ENCODE measurements at regions not wholly inside any gene's neighbourhood (a gene's known extent, or its start where the extent isn't known, plus 50 kb on each side); places are given as distances from the start of the nearest gene placed in this dataset.

DNA sequence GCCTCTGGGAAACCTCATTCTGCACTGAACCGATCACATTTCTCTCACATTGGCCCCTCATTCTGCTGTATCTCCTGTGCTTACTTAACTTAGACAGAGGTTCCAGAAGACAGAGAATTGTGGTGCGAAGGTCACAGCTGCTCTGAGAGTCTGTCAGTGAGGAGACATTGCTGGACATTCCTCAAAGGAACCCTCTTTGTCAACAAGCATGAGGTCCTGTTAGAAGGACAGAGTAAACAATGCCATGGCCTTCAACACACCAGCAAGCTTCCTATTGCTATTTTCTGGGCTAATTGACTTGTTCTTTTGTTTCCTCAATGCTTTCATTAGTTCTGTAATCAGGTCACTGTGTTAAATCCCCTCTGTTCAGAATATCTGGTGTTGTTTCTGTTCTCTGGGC, 109.3 kb upstream of the FZD8 start:
- no peak for DNase-seq

DNA sequence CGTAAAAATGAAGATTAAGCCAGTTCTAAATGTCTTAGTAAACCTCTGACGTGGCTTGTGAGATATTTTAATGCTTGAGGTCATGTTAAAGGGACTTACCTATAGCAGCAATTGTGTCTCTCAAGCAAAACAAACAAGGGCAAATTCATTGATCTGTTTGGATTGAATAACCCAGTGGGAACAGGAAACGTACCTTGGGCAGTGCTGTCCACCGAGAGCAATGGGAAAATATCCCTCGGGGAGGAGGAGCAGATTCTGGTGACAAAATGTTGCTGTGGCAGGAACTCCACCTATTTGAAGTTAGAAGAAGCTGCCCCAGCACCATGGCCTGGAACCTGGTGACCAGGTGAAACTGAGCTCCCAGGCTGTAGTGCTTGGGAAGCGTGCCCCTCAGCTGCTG, 107.1 kb upstream of the FZD8 start:
- no peak for DNase-seq

DNA sequence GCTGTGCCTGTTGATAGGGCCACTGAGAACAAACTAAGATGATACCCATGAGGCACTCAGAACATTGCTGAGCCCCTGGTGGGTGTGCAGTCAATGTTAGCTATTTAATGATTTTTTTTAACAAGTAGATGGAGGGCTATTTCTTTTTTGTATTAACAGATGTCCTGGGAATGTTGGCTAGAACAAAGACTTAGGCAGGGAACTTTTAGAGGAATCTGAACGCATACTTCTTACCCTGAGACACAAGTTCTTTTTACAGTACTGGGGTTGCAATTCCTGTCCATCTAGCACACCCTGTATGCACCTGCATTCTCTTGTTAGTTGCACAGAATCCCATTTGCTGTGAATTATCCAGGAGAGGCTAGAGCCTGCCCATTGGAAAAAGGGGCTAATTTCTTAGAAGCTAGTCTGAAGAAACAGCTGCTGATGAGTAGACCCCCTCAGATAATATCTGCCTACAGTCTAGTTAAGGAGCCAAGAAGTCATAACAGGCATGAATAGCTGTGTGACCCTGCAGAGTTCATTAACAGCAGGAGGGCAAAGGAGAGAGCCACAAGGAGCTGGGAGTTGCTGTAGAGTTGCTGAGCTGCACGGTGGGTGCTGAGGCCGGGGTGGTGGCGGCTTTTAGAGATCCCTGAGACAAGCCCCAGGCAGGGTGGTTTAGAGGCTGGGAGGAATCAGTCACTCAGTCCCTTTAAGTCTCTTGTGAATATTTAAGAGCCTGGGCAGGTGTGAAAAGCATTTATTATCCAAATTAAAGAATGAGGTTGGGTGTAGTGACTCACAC, 103.7 kb upstream of the FZD8 start:
- no peak for DNase-seq

DNA sequence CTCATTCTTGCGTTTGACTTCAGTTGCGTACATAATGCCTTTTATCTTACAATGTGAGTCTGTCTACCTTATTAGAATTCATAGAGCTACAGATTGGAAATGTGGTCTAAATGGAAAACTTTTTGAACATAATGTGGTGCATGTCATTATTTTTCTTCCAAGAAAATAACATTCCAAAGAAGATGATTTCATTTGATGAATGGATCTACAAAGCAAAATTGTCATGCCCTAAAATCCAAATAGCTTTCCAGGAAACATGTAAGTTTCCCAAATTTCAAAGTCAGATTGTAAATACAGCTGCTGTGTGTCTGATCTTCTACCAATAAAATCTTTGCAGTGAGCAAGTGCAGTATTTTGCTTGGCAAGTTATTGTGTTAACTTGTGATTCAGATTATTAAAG, 101.8 kb upstream of the FZD8 start:
- no peak for DNase-seq

DNA sequence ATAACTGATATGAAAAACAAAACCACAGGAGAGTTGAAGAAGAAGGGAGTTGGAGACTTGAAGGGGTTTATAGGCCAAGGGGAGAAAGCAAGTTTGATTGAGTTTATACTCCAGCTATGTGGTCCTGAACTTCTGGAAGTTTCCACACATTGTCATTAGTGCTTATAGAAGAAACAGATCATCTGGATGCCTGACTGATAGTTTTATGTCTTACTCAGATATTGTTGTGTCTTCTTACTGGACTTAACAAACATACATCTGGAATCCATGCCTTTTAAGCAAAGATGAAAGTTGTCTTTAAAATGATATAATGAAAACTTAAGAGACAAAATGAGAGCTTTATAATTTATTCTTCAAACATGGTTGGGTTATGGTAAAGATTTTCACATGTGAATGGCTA, 101.3 kb upstream of the FZD8 start:
- DNase-seq, result no peak

DNA sequence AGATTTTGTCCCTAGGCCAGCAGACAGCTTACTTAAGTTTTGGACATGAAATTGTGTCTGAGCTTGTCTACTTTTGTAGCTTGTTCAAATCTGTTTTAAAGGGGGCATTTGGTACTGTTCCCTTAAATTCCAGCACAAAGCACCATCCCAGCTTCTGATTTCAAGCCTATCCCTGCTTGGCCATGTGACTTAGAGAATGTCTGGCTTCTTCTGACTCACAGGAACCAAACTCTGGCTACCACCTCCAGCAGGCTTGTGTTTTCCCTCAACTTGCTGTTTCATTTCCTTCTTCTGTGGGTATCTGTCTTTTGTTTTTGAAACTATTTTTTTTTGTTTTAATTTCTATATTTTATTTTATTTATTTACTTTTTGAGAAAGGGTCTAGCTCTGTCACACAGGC, 97.9 kb upstream of the FZD8 start:
- no peak for DNase-seq

DNA sequence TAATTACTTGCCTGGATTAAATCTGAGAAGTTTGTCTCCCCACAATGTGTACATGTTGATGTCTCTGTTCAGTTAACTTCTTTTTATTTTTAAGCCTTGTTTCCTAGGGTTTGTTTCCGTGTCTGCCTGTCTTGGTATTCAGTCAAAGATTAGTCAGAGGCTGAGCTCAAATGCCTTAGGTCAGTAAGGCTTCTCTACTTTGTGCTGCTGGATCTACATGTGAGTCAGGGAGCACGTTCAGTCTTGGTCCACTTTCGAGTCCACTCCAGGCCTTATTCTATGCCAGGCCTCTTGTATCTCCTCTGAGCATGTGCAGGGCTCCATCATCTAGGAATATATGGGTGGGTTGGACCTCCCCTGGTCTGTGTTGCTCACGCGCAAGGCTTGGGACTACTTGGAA, 93.3 kb upstream of the FZD8 start:
- DNase-seq, result no peak

DNA sequence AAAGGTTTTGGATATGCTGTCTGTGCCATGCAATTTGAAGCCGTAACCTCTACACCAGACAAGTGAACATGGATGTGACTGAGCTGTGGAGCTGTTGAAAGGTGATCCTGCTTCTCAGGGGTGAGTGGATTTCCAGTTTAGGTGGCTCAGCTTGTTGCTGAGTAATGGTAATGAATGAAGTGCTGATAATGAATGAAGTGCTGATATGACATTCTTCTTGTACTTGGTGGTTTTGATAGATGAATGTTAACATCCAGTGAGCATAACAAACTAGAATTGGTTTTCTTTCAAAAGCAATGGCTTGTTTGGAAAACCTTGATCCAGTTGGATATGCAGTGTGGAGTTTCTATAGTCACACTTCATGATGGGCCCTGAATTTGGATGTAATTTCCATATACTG, 89.7 kb upstream of the FZD8 start:
- DNase-seq, result no peak

DNA sequence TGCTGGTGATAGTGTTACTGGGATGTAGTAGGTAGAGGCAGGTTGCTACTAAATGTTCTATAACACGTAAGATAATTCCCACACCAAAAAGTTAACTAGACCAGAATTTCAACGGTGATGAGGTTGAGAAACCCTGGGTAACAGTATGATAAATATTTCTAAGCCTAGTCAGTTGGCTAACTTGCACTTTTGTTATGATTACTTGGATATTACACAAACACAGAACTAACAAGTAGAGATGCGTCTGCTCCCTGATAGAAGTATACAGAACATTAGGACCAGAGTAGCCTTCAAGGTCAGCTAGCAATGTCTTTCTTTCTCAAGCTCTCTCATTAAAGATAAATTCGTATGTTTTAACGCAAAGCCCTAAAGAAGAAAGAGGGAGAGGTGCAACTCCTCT, 86.2 kb upstream of the FZD8 start:
- DNase-seq, result no peak

DNA sequence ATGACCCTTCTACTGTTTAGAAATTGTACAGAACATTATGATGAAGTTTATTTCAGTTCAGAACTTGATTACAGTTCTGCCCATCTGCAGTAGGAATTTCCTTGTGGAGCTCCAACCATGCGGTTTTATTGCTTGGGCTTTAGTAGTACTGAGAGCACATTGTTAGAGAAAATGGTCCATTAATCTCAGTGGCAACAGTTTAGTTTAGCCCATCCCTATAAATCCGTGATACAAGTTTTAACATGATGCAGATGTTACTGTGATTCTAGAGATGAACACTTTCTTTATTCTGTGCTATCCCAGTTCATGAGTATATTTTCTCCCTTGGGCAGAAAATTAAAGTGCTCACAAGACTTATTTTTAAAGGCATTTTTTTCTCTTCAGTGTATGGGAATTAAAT, 84.8 kb upstream of the FZD8 start:
- DNase-seq, result no peak

DNA sequence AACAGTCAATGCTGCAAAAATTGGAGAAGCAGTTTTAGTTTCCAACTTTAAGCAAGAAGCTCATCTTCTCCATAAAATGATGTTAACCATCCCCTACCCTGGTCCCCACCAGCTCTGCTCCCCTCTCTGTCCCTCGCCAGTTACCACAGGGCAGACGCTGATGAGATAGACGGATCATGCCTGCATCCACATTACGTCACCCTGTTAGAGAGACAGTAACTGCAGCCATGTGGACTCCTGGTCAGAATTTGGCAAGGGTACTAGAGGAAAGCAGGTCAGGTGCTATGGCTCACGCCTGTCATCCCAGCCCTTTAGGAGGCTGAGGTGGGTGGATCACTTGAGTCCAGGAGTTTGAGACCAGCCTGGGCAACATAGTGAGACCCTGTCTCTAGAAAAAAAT, 81.9 kb upstream of the FZD8 start:
- DNase-seq, result no peak

DNA sequence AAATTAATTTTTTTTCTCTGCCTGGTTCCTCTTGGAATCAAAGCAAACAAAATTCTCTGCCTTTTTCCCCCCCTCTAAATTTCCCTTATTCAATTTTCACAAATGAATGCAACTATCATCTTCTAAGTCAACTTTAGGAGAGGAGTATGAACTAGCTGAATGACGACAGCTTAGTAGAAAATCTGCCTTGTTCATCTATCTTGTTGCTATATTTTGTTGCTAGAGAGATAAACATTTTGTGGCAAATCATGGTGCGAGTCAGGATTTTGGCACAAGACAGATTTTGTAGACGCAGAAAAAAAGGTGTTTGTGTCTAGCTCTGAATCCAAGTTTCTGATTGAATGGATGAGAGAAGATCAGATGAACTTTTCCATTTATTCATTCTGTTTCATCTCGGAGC, 81.0 kb upstream of the FZD8 start:
- DNase-seq, result no peak

DNA sequence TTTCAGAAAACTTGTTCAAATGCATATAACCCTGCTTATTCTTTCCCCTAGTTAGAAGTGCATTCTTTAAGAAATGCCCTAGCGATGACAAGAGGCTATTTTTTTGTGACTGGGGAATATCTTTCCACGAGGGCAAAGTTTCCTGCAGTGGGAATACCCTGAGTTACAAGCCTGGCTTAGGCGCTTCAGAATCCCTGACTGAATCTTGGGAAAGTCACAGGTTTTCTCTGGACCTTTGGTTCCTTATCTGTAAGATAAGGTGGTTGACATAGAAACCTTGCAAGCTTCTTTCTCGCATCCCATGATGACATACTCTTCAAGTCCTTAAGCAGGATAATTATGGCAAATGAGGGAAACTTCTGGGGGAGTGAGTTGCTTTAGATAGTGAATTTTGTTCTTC, 80.5 kb upstream of the FZD8 start:
- no peak for DNase-seq

DNA sequence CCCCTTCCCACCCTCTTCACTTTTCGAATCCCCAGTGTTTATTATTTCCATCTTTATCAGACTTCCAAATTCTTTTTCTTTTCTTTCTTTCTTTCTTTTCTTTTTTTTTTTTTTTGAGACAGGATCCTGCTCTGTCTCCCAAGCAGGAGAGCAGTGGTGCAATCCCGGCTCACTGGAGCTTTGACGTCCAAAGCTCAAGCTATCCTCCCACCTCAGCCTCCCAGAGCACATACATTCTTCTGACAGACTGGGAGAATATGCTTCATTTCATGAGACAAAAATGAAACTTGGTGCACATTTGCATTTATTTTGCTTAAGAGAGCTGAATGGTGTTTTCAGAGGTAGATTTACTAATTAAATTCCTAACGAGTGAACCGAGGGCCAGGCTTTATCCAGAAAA, 80.1 kb upstream of the FZD8 start:
- DNase-seq, result no peak

DNA sequence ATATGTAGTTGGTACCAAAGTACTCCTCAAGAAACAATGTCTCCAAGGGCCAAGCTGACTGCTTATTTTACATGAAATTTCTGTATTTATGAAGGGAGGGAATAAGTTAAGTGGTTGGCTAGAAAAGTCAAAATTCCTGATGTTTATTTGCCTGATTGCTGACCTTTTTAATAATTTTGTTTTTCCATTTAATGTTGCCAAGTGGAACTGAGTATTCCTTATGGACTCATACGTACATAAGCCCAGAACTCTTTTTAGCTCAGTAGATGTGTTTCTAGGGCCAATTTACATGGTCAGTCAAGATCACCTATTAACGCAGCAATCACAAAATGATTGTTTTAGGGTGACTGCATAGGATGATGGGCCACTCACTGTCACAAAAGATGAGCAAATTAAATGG, 78.3 kb upstream of the FZD8 start:
- DNase-seq, result no peak

DNA sequence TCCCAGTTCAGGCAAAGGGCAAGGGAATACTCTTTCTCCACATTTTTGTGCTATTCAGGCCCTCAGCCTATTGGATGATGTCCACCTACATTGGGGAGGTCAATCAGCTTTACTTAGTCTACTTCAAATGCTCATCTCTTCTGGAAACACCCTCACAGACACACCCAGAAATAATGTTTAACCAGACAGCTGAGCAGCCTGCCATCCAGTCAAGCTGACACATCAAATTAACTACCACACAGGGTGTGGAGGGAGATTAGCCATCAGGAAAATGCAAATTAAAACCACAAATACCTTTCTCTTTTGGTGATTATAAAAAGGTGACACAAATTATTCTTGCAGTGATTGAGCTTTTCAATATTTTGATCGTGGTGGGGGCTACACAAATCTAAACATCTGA, 74.7 kb upstream of the FZD8 start:
- DNase-seq, result no peak

DNA sequence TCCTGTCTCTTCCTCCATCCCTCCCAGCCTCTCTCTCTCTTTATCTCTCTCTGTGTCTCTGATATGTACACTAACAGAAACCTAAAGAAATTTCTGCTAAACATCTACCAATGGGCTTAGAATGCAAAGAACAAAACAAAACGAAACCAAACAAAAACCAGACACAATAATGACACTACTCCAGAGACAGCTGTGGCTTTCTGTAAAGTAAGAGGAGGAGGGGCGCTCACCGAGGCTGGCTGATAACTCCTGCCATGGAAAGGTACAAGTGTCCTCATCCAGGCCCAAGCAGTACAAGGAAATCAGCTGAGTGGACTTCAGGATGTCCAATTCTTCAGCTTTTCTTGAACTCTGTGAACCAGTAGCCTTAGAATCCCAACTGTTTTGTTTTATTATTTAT, 70.4 kb upstream of the FZD8 start:
- peak; percentile 2 for DNase-seq

DNA sequence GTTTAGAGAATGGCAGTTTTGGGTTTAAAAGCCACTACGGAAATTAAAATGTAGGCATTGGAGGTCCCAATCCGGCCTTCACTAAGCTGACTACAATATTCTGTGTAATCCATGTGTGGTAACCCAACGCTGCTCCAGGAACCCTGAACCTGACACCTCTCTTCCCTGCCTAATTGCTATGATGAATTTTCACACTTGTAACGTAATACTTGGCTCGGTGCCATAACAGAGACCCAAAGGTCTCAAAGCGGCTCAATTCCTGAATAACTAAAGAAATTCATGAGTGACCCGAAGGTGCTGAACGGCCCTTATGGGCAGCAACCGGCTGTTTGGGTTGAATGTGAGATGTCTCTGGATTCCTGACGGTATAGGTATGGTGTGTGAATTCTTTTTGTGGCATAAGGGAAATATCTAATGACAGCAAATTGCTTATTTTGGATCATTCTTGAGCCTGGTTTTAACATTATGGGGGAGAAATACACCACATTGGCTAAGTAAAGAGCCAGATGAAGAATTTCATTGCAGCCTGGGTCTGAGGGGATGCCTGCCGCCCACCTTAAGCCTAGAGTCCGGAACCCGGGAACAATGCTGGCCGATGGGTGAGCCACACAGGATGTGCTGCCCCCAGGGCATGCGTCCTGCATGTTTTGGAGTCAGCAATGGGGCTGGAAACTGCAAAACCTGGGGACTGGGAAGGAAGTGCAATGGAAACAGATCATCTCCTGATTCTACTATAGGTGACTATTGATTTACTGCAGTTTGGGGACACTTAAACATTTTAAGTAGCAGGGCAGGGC, 69.7 kb upstream of the FZD8 start:
- DNase-seq, result peak; percentile 59

DNA sequence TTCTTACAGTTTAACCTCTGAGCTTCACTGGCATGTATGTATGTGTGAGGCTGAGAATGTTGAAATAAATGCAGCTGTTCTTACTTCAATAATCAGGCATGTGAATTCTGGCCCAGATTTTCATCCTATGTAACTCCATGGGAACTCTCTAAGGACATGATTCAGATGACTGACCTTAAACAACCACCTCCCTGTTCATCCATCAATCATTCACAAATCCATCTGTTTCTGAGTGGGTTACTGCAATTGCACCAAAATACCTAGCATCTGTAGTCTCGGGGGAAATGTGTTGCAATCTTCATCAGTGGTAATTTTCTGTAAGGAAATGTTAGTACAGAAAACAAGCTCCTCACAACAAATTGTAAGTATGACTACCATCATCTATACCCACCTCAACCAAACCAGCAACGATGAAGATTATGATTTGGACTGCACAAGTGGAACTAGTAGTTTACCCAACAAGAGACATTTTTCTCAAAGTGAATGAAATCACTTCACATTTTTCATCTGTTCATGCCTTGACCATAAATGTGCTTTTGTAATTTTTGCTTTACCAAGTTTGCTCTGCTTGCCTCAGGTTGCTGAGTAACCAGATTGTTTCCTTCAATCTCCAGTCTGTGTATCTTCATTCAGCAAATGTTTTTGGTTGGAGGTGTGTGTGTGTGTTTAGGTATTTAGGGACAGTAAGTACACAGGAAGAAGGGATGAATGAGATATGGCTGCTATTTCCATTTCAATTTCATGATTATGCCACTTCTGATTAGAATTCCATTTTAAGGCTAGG, 65.7 kb upstream of the FZD8 start:
- DNase-seq, result peak; percentile 69

DNA sequence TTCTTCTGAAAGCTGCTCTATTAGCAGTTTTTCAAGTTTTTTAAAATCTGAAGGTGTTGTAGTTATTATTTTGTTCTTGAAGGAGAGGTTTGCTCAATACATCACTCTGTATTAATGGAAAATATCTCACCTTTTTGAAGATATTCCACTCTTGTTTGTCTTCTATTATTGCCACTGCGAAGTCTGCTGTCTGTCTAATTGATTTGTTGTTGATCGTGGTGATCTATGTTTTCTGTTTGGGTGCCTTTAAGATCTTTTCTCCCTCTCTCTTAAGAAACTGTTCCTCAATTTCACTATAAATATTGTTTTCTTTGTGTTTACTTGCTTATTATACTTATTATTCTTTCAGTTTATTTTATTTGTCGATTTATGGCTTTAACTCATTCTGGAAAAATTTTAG, 64.9 kb upstream of the FZD8 start:
- no peak for DNase-seq

DNA sequence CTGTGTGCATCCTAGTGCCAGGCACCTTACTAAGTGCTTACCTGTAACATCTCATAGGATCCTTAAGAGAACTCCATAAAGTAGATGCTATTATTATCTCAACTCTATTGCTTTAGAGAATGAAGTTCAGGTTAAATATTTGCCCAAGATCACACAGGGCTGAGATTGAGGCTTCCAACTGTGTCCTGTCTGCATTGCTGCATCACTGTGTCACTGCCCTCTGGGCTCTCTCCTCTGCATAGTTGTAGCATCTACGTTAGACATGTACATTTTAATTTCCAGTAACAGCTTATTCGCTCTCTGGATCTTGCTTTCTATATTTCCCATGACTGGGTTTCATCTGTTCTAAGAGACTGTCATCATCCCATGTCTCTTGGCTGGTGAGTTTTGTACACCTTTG, 63.6 kb upstream of the FZD8 start:
- DNase-seq, result no peak

DNA sequence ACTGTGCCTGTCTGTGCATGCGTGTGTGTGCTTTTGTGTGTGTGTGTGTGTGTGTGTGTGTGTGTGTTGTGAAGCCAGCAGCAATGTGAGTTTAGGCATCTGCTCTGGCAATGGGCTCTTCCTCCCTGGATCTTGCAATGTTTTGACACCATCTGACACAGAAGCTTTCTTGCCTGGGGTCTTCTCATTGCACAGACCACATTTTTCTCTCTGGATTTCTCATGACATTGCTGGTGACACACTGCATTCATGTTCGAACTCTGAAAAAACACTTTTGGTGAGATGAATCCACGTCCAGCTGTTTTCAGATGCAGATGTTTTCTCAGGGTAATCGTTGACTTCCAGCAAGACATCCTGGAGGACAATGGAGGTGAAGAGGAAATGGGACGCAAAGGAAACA, 63.0 kb upstream of the FZD8 start:
- DNase-seq, result no peak

DNA sequence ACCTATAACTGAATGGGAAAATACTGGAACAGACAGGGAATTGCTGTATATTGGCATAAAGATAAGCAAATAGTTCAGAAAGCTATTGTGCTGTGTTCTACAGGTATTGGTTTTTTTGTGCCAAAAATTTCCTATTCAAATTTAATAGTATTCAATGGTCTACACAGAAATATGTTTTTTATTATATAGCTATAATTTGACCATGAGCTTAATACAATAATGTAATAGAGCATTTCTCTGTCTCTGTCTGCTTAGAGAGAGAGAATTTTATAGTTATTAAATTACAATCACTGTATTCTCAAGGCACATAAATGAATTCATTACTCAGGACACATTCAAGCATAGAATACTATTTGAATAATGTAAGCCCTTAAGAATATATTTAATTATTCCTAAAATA, 62.3 kb upstream of the FZD8 start:
- no peak for DNase-seq

DNA sequence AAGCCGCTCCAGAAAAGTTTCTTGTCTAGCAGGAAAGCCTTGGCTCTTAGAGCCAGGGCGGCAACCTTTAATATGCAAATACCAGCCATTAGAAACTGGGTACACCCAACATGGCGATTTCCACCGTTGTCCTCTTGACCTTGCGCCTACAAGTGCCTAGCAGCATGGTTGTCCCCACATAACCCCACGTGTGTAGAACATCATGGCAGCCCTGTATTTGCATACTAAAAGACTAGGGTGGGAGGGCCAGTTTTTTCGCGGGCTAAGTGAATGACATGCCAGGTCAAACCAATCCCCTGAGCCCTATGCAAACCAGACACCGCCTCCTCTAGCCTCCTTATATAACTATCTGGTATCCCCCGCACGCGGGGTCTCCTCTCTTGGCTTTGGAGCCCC, 58.4 kb upstream of the FZD8 start:
- DNase-seq, result no peak

All from NCI-H2171 (cell line).